Retinal pigment epithelial cell (primary cell): ENCODE measurements at regions not wholly inside any gene's neighbourhood (a gene's known extent, or its start where the extent isn't known, plus 50 kb on each side); places are given as distances from the start of the nearest gene placed in this dataset.

Experiments used
- DNase-seq: peaks from one replicate; pipeline ENCODE4 v3.0.0-alpha.2; 2010; ENCODE audit warnings: low read depth
- H3K4me3 ChIP-seq: 2 replicates; pipeline ENCODE4 v1.5.1; 2011; ENCODE audit warnings: mild to moderate bottlenecking, low read length, control low read depth, moderate library complexity
- CTCF ChIP-seq: conservative IDR thresholded peaks from 2 replicates; pipeline ENCODE4 v1.5.1; 2011; ENCODE audit warnings: low read depth, low read length, control low read depth, inconsistent platforms

DNA sequence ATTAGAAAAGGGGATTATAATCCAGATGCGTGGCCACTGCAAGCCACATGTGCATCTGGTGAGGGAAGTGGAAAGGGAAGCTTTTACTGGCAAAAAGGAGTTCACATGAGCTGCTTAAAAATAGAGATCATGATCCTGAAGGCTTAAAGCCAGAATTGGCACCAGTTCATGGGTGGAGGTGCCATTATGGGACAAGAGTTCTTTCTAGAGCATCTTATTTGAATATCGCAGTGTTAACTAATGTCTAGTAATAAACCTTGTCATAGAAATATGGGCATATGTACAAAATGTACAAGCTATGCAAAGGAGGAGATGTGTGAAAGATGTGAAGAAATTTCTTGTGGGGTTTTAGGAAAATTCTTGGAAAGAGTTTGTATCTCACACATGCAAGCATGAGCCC lies 178.4 kb upstream of the CBLB start:
- no peak for TF ChIP-seq CTCF
- H3K4me3 ChIP-seq, result no peak overlapping the region
- DNase-seq, result no peak

GRCh38 chr3:106048946-106049481 lies 180.2 kb upstream of the CBLB start:
- no peak for TF ChIP-seq CTCF
- no peak for DNase-seq
- no peak overlapping the region for H3K4me3 ChIP-seq

DNA sequence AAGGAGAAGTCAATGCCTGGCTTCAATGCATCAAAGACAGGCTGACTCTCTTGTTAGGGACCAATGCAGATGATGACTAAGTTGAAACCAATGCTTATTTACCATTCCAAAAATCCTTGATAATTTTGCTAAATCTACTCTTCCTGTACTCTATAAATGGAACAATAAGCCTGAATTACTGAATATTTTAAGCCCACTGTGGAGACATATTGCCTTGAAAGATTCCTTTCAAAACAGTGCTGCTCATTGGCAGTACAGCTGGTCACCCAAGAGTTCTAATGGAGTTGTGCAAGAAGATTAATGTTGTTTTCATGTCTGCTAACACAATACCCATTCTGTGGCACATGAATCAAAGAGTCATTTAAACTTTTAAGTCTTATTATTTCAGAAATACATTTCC lies 181.0 kb upstream of the CBLB start:
- no peak for TF ChIP-seq CTCF
- DNase-seq, result no peak
- H3K4me3 ChIP-seq, result no peak overlapping the region

GRCh38 chr3:106056931-106057330 lies 188.1 kb upstream of the CBLB start:
- TF ChIP-seq CTCF, result no peak

DNA sequence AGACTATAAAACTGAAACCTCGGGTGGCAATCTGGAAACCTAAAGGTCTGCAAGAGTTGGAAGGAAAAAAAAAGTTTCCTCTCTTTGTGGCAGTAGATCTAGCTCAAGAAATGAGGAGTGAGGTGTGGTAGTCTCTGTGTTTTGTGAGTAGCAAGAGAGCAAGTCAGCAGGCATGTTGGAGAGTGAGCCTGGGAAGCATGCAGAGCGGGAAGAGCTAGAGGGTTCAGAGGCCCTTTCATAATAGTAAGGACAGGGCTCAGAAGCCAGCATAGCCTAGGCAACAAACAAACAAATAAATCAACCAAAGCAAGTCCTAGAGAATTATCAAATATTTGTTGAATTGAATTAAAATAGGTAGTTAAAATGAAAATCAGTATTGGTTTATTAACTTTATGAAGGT lies 189.7 kb upstream of the CBLB start:
- no peak overlapping the region for H3K4me3 ChIP-seq
- no peak for DNase-seq
- TF ChIP-seq CTCF, result no peak

More at GRCh38 chr3:106056931-106057330, 188.1 kb upstream of the CBLB start:
- H3K4me3 ChIP-seq, result no peak overlapping the region
- no peak for DNase-seq

- no peak for DNase-seq
- no peak for TF ChIP-seq CTCF
- H3K4me3 ChIP-seq, result no peak overlapping the region
These were observed 191.2 kb upstream of the CBLB start for GRCh38 chr3:106059953-106060517.

DNA sequence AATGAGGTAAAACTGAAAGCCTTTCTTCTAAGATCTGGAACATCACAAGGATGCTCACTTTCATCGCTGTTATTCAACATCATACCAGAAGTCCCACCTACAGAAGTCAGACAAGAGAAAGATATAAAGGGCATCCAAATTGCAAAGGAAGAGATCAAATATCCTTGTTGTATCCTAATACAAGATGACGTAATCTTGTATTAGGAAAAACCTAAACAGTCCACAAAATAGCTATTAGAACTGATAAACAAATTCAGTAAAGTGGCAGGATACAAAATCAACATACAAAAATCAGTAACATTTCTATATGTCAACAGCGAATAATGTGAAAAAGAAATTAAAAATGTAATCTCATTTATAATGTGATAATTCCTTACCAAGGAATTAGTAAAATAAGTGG lies 195.1 kb upstream of the CBLB start:
- no peak overlapping the region for H3K4me3 ChIP-seq
- TF ChIP-seq CTCF, result no peak
- DNase-seq, result no peak
